Activated CD4-positive, alpha-beta T cell treated with anti-CD3 and anti-CD28 coated beads, Interleukin-2, amount 10 ng/mL, durations not matched to agents 24 days and 14 days (primary cell): ENCODE measurements at regions not wholly inside any gene's neighbourhood (a gene's known extent, or its start where the extent isn't known, plus 50 kb on each side); places are given as distances from the start of the nearest gene placed in this dataset.
"Not testable (repeated sequence)": the region's sequence is repeated elsewhere in the genome, so short reads cannot be mapped to it uniquely, and the experiment has no call there.

Source experiments
- DNase-seq: peaks from one replicate; pipeline ENCODE4 v3.0.0; 2022
- H3K27ac Mint-ChIP-seq: one replicate; pipeline ENCODE4 v1.8.0; 2022; ENCODE audit warnings: mild to moderate bottlenecking, mixed read lengths
- H3K27me3 Mint-ChIP-seq: one replicate; pipeline ENCODE4 v1.8.0; 2022; ENCODE audit warnings: mixed read lengths
- H3K36me3 Mint-ChIP-seq: one replicate; pipeline ENCODE4 v1.8.0; 2022; ENCODE audit warnings: low read depth, mild to moderate bottlenecking, mixed read lengths
- H3K4me1 Mint-ChIP-seq: one replicate; pipeline ENCODE4 v1.8.0; 2021; ENCODE audit warnings: mixed read lengths
- H3K4me3 Mint-ChIP-seq: one replicate; pipeline ENCODE4 v1.8.0; 2022; ENCODE audit warnings: mild to moderate bottlenecking, moderate library complexity, mixed read lengths
- H3K9me3 Mint-ChIP-seq: one replicate; pipeline ENCODE4 v1.8.0; 2021; ENCODE audit warnings: mixed read lengths
- intact Hi-C: fragments of 100-400 bp; cut with micrococcal nuclease; formaldehyde crosslinking; loops from one replicate; pipeline ENCODE4 v1.15.1; 2023

GRCh38 chr14:106024983-106025604 is 498.7 kb downstream of the TMEM121 start:
- intact Hi-C loops: no loop called here
- peaks cover 58% of the 10 kb centered on the region for H3K4me1 Mint-ChIP-seq
- H3K27ac Mint-ChIP-seq: peak overlapping the region; percentile 86
- H3K4me3 Mint-ChIP-seq: peak overlapping the region; percentile 64
- peaks cover 1% of the 10 kb centered on the region for H3K27me3 Mint-ChIP-seq
- DNase-seq: peak; percentile 88
- peaks cover 17% of the 10 kb centered on the region for H3K9me3 Mint-ChIP-seq
- H3K36me3 Mint-ChIP-seq: peaks cover 14% of the 10 kb centered on the region

DNA sequence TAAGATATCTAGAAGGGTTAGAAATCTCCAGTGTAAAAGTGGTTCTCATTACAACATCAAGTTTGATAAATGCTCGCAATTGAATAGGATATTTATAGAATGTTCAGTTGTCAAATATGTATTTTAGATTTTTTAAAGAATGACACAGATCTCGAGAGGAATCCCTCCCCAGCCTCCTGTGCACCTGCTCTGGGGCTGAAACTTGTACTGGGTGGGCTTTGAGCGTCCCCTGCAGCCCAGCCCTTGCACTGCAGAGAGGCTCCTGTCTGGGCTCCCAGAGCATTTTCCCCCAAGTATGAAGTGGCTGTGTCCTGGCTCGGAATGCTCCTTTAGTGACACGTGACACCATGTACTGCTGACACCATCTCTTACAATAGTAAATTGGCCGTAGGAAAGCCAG is 499.6 kb downstream of the TMEM121 start:
- H3K27ac Mint-ChIP-seq: no peak overlapping the region
- peaks cover 14% of the 10 kb centered on the region for H3K36me3 Mint-ChIP-seq
- H3K27me3 Mint-ChIP-seq: peaks cover 1% of the 10 kb centered on the region
- no peak overlapping the region for H3K4me3 Mint-ChIP-seq
- intact Hi-C loops: no loop called here
- peaks cover 55% of the 10 kb centered on the region for H3K4me1 Mint-ChIP-seq
- DNase-seq: no peak
- peaks cover 15% of the 10 kb centered on the region for H3K9me3 Mint-ChIP-seq

DNA sequence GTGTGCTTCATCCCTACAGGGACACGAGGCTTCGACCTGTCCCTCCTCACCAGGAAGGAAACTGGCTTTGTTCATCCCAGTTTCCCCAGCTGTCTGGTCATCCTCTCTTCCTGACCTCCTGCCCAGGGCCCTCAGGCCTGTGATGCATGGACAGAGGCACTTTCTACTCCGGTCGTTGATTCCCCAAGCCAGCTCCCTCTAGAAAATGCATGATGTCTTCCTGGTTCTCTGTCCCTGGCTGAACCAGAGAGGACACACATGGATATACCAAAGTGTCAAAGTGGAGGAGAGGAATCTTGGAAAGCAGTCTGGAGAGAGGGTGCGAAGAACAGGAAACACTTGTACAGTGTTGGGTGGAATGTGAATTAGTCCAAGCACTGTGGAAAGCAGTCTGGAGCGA is 501.4 kb downstream of the TMEM121 start:
- H3K4me1 Mint-ChIP-seq: peaks cover 38% of the 10 kb centered on the region
- DNase-seq, H3K27ac Mint-ChIP-seq, H3K4me3 Mint-ChIP-seq, H3K27me3 Mint-ChIP-seq, intact Hi-C loops: not testable (repeated sequence)
- peaks cover 13% of the 10 kb centered on the region for H3K36me3 Mint-ChIP-seq
- peaks cover 10% of the 10 kb centered on the region for H3K9me3 Mint-ChIP-seq

GRCh38 chr14:106029959-106030358 is 503.6 kb downstream of the TMEM121 start:
- H3K27ac Mint-ChIP-seq: no peak overlapping the region
- peaks cover 21% of the 10 kb centered on the region for H3K4me1 Mint-ChIP-seq
- no peak for DNase-seq
- peaks cover 1% of the 10 kb centered on the region for H3K27me3 Mint-ChIP-seq
- H3K4me3 Mint-ChIP-seq: no peak overlapping the region
- intact Hi-C loops: loop anchor here (2.0 kb wide), 1 partner anchor 17 kb away; no protein-coding TSS in a partner anchor
- no peaks in the 10 kb centered on the region for H3K9me3 Mint-ChIP-seq
- H3K36me3 Mint-ChIP-seq: no peaks in the 10 kb centered on the region

- Mint-ChIP-seq H3K27ac (no peak overlapping the region), H3K9me3 (no peaks in the 10 kb centered on the region), H3K4me3 (no peak overlapping the region), H3K4me1 (peaks cover 7% of the 10 kb centered on the region), H3K36me3 (no peaks in the 10 kb centered on the region), H3K27me3 (no peaks in the 10 kb centered on the region)
- DNase-seq: no peak
- intact Hi-C loops: no loop called here
Observed at GRCh38 chr14:106037380-106037779, 511.0 kb downstream of the TMEM121 start.

- no peaks in the 10 kb centered on the region for H3K27me3 Mint-ChIP-seq
- no peaks in the 10 kb centered on the region for H3K9me3 Mint-ChIP-seq
- intact Hi-C loops: no loop called here
- peaks cover 6% of the 10 kb centered on the region for H3K4me1 Mint-ChIP-seq
- DNase-seq: no peak
- no peaks in the 10 kb centered on the region for H3K36me3 Mint-ChIP-seq
- no peak overlapping the region for H3K27ac Mint-ChIP-seq
- no peak overlapping the region for H3K4me3 Mint-ChIP-seq
Observed at GRCh38 chr14:106038263-106038662, 511.9 kb downstream of the TMEM121 start.

GRCh38 chr14:106039400-106039799 is 513.0 kb downstream of the TMEM121 start:
- no peak overlapping the region for H3K27ac Mint-ChIP-seq
- intact Hi-C loops: no loop called here
- no peak overlapping the region for H3K4me3 Mint-ChIP-seq
- H3K36me3 Mint-ChIP-seq: no peaks in the 10 kb centered on the region
- H3K9me3 Mint-ChIP-seq: no peaks in the 10 kb centered on the region
- no peaks in the 10 kb centered on the region for H3K27me3 Mint-ChIP-seq
- peaks cover 5% of the 10 kb centered on the region for H3K4me1 Mint-ChIP-seq
- peak; percentile 84 for DNase-seq

DNA sequence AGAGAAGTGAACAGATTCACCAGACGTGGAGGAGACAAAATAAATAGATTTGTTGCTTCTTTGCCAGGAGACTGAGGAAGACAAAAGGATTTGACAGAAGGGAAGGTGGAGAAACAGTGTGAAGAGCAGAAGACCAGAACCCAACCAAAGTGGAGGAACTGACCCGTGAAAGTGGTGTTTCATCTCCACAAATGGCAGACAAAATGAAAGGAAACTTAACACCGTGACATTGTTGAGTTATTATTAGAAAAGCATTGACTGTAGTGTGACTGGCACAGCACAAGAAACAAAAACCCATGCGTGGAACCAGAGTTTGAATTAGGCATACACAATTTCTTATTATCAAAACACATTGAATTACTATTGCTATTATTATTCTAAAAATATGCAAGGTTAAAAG is 518.1 kb downstream of the TMEM121 start:
- Mint-ChIP-seq H3K36me3 (no peaks in the 10 kb centered on the region), H3K4me3 (no peak overlapping the region), H3K27me3 (no peaks in the 10 kb centered on the region), H3K4me1 (peaks cover 9% of the 10 kb centered on the region), H3K27ac (no peak overlapping the region), H3K9me3 (no peaks in the 10 kb centered on the region)
- no peak for DNase-seq
- intact Hi-C loops: no loop called here

- intact Hi-C loops: loop anchor here (1.0 to 5.0 kb wide), 2 partner anchors 32 to 98 kb away; no protein-coding TSS in a partner anchor
- Mint-ChIP-seq H3K4me3 (no peak overlapping the region), H3K27me3 (no peaks in the 10 kb centered on the region)
Observed at GRCh38 chr14:106044949-106045596, 518.7 kb downstream of the TMEM121 start.

DNA sequence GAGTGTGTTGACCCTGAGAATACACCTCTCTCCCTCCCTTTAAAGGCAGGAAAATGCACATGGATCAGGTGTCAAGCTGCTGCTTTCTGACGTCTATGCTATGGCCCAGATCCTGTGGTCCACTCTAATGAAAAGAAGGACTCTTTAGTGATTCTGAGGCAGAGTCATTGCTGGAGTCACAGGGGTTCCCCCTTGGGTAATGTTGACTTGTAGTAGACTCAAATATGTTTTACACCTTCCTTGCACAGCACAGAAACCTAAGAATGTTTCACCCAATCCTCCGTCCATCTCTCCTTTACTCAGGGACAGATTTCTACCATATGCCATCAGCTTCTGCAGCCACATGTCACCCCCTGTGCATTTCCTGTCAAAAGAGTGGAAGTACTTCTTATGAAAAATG is 525.4 kb downstream of the TMEM121 start:
- H3K4me1 Mint-ChIP-seq: peaks cover 10% of the 10 kb centered on the region
- intact Hi-C loops: no loop called here
- H3K27ac Mint-ChIP-seq: no peak overlapping the region
- H3K9me3 Mint-ChIP-seq: no peaks in the 10 kb centered on the region
- H3K4me3 Mint-ChIP-seq: no peak overlapping the region
- no peaks in the 10 kb centered on the region for H3K36me3 Mint-ChIP-seq
- no peaks in the 10 kb centered on the region for H3K27me3 Mint-ChIP-seq
- no peak for DNase-seq

More at GRCh38 chr14:106044949-106045596, 518.7 kb downstream of the TMEM121 start:
- no peaks in the 10 kb centered on the region for H3K36me3 Mint-ChIP-seq
- no peaks in the 10 kb centered on the region for H3K9me3 Mint-ChIP-seq
- H3K4me1 Mint-ChIP-seq: peaks cover 9% of the 10 kb centered on the region
- DNase-seq: peak; percentile 94
- H3K27ac Mint-ChIP-seq: no peak overlapping the region

DNA sequence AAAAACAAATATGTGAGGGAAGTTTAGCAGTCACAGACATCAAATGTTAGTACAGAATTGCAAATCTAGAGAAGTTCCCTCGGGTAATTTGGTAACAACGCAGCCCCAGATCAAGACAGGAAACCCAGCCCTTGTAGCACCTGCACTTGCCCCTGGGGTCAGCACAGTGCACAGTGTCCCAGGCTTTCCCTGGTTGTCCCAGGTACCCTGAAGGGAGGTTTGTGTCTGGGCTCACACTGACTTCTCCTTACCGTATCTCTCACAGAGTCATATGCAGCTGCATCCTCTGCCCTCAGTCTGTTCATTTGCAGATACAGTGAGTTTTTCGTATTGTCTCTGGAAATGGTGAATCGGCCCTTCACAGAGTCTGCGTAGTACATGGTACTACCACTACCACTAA is 528.9 kb downstream of the TMEM121 start:
- H3K27ac Mint-ChIP-seq: no peak overlapping the region

DNA sequence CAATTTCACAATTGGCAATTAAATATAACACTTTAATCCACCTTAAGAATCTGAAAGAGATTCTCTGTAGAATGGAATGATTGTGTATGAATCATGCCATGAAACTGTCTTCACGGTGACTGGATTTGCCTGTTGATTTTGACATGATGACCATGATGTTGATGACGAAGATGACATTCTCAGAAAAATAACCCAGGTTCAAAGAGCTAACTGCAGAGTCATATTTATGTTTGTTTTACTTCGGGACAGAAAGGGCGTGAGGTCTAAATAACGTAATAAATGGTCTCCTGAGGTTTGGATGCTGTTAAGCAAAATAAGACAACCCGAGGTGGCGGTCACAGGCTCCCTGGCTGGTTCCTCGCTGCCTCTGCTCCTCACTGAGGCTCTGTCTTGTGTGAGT is 532.0 kb downstream of the TMEM121 start:
- H3K9me3 Mint-ChIP-seq: no peaks in the 10 kb centered on the region
- H3K4me3 Mint-ChIP-seq: no peak overlapping the region
- H3K36me3 Mint-ChIP-seq: no peaks in the 10 kb centered on the region
- H3K27ac Mint-ChIP-seq: no peak overlapping the region
- H3K4me1 Mint-ChIP-seq: peaks cover 21% of the 10 kb centered on the region
- DNase-seq: no peak
- intact Hi-C loops: no loop called here
- peaks cover 25% of the 10 kb centered on the region for H3K27me3 Mint-ChIP-seq

More for the DNA sequence above, 528.9 kb downstream of the TMEM121 start:
- DNase-seq: no peak
- no peak overlapping the region for H3K4me3 Mint-ChIP-seq
- H3K36me3 Mint-ChIP-seq: no peaks in the 10 kb centered on the region
- intact Hi-C loops: no loop called here
- peaks cover 23% of the 10 kb centered on the region for H3K27me3 Mint-ChIP-seq
- H3K4me1 Mint-ChIP-seq: peaks cover 11% of the 10 kb centered on the region
- no peaks in the 10 kb centered on the region for H3K9me3 Mint-ChIP-seq

GRCh38 chr14:106060276-106060975 is 534.0 kb downstream of the TMEM121 start:
- Mint-ChIP-seq H3K4me1 (peaks cover 13% of the 10 kb centered on the region), H3K36me3 (no peaks in the 10 kb centered on the region), H3K27me3 (peaks cover 35% of the 10 kb centered on the region), H3K4me3 (no peak overlapping the region), H3K27ac (no peak overlapping the region), H3K9me3 (no peaks in the 10 kb centered on the region)
- intact Hi-C loops: loop anchor here (5.0 kb wide), 1 partner anchor 48 kb away; no protein-coding TSS in a partner anchor
- DNase-seq: no peak

- Mint-ChIP-seq H3K27me3 (peaks cover 41% of the 10 kb centered on the region), H3K4me1 (peaks cover 13% of the 10 kb centered on the region)
- not testable (repeated sequence) for H3K4me3 Mint-ChIP-seq, H3K9me3 Mint-ChIP-seq, H3K36me3 Mint-ChIP-seq, H3K27ac Mint-ChIP-seq
- intact Hi-C loops: loop anchor here (5.0 kb wide), 1 partner anchor 50 kb away; no protein-coding TSS in a partner anchor
- DNase-seq: peak; percentile 92
Observed at GRCh38 chr14:106061877-106062500, 535.6 kb downstream of the TMEM121 start.
